ENCODE measurements at regions not wholly inside any gene's neighbourhood (a gene's known extent, or its start where the extent isn't known, plus 50 kb on each side); places are given as distances from the start of the nearest gene placed in this dataset.
"Not testable (repeated sequence)": the region's sequence is repeated elsewhere in the genome, so short reads cannot be mapped to it uniquely, and the experiment has no call there.

DNA sequence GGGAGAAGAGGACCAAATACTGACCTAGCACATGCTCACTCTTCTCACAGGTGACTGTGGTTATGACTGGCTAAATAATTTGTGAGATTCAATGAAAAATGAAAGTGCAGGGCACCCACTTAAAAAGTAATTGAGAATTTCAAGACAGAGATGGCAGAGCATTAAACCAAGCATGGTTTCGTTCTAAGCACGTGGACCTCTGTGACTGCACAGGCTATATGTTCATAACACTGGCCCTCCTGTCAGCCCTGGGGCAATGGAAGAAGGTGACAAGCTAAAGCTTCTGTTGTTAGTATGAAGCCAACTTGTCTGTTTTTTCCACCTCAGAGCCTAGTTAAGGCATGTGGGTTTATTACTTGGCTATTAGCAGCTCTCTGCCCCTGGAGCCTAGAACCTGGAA is 130.9 kb downstream of the FASLG start:
- no peak for DNase-seq
- TF ChIP-seq CTCF (IDR thresholded peaks at IDR 0.05), result no peak
- no peak for TF ChIP-seq POLR2A (IDR thresholded peaks at IDR 0.05)
- Histone ChIP-seq H3K4me3 (no peak overlapping the region), H3K9me3 (no peaks in the 10 kb centered on the region), H3K4me1 (no peaks in the 10 kb centered on the region), H3K36me3 (no peaks in the 10 kb centered on the region), H3K27ac (no peak overlapping the region), H3K27me3 (no peaks in the 10 kb centered on the region)
- intact Hi-C loops (cut with DNase I; ENCODE audit: low total_unique reads), result no loop called here

DNA sequence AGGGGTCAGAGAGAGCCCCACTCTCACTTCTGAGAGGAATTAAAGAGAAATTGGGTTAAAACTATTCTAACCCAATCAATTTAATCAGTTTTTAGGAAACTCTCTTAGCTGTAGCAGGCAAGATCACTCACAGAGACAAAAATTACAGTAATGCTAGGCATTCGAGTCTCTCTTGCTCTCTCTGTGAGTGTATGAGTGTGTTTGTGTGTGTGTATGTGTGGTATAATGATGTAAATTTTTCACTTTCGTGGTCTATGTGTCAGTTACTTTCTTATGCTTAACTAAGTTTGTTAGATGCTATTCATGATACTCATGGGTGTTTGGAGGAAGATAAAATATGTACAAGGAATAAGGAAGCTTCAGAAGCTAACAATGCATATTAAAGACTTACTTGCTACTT is 131.3 kb downstream of the FASLG start:
- Histone ChIP-seq H3K36me3 (no peaks in the 10 kb centered on the region), H3K9me3 (no peaks in the 10 kb centered on the region), H3K4me3 (no peak overlapping the region), H3K27me3 (no peaks in the 10 kb centered on the region), H3K27ac (no peak overlapping the region), H3K4me1 (no peaks in the 10 kb centered on the region)
- intact Hi-C loops (cut with DNase I; ENCODE audit: low total_unique reads), result no loop called here
- no peak for DNase-seq
- TF ChIP-seq POLR2A (IDR thresholded peaks at IDR 0.05) (no peak), CTCF (IDR thresholded peaks at IDR 0.05) (no peak)

GRCh38 chr1:172793823-172794222 is 134.9 kb downstream of the FASLG start:
- Histone ChIP-seq H3K36me3 (no peaks in the 10 kb centered on the region), H3K4me1 (no peaks in the 10 kb centered on the region), H3K27me3 (no peaks in the 10 kb centered on the region), H3K9me3 (no peaks in the 10 kb centered on the region), H3K27ac (no peak overlapping the region), H3K4me3 (no peak overlapping the region)
- intact Hi-C loops (cut with DNase I; ENCODE audit: low total_unique reads), result no loop called here
- no peak for TF ChIP-seq POLR2A (IDR thresholded peaks at IDR 0.05)
- no peak for TF ChIP-seq CTCF (IDR thresholded peaks at IDR 0.05)
- no peak for DNase-seq

DNA sequence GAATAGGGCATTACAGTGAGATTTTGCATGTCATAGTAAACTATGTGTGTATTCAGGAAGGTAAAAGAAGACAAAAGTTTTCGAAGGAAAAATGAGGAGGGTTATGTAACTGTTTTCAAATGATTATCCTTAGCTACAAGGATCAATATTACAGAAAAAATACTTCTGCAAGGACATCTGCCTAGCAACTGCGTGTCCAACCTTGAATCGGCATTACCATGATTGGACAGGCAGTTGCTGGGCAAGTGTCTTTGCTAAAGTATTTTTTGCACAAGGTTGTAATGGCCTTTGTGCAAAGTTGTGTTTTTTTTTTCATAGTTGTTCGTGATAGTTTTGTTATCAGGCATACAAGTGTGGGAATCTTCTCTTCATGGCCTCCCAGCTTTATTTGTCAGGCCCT is 136.8 kb downstream of the FASLG start:
- Histone ChIP-seq H3K27ac (no peak overlapping the region), H3K27me3 (no peaks in the 10 kb centered on the region), H3K36me3 (no peaks in the 10 kb centered on the region), H3K4me1 (no peaks in the 10 kb centered on the region), H3K4me3 (no peak overlapping the region), H3K9me3 (no peaks in the 10 kb centered on the region)
- TF ChIP-seq POLR2A (IDR thresholded peaks at IDR 0.05), result no peak
- TF ChIP-seq CTCF (IDR thresholded peaks at IDR 0.05), result no peak
- DNase-seq, result no peak
- intact Hi-C loops (cut with DNase I; ENCODE audit: low total_unique reads), result no loop called here

DNA sequence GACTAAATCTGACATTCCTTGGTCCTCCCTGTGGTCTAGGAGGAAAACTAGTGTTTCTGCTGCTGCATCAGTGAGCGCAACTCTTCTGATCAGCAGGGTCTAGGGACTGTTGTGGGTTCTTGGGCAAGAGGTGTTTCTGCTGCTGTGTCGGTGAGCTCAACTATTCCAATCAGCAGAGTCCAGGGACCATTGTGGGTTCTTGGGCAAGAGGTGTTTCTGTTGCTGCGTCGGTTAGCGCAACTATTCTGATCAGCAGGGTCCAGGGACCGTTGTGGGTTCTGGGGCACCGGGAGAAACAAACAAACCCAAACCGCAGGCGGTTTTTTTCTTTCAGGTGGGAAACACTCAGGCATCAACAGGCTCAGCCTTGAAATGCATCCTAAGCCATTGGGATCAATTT is 140.9 kb downstream of the FASLG start:
- H3K27ac ChIP-seq; H3K36me3 ChIP-seq; H3K9me3 ChIP-seq; H3K4me1 ChIP-seq; DNase-seq; H3K27me3 ChIP-seq; H3K4me3 ChIP-seq; intact Hi-C loops (cut with DNase I; ENCODE audit: low total_unique reads): not testable (repeated sequence)

DNA sequence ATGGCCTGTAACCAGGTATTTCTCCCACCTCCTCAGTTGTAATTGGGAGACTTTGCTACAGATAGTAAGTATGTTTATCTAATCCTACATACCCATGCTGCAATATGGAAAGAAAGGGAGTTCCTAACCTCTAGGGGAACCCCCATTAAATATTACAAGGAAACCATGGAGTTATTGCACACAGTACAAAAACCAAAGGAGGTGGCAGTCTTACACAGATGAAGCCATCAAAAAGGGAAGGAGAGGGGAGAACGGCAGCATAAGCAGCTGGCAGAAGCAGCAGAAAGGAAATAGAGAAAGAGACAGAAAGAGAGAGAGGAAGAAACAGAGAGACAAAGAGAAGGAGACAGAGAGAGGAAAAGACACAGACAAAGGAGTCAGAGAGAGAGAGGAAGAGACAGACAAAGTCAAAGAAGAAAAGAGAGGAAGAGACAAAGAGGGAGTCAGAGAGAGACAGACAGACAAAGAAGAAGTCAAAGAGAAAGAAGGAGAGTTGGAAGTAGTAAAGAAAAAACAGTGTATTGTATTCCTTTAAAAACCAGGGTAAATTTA is 142.9 kb downstream of the FASLG start:
- Histone ChIP-seq H3K9me3 (no peaks in the 10 kb centered on the region), H3K36me3 (no peaks in the 10 kb centered on the region), H3K4me3 (no peak overlapping the region), H3K27ac (no peak overlapping the region), H3K4me1 (no peaks in the 10 kb centered on the region), H3K27me3 (no peaks in the 10 kb centered on the region)
- DNase-seq, result no peak
- TF ChIP-seq CTCF (IDR thresholded peaks at IDR 0.05) (no peak), POLR2A (IDR thresholded peaks at IDR 0.05) (no peak)
- intact Hi-C loops (cut with DNase I; ENCODE audit: low total_unique reads), result no loop called here

Data from uterus (tissue), 3 donors.